Activated T-cell treated with anti-CD3 and anti-CD28 coated beads, Interleukin-2, amount 50 U/mL, for 4 hours (primary cell): ENCODE measurements at regions not wholly inside any gene's neighbourhood (a gene's known extent, or its start where the extent isn't known, plus 50 kb on each side); places are given as distances from the start of the nearest gene placed in this dataset.

Experiments
- ATAC-seq, 2 donors: fragments of 200-7000 bp; cut with Tn5 transposase; one replicate each; pipeline ENCODE4 v1.10.0; 2021
- DNase-seq: peaks from one replicate; pipeline ENCODE4 v3.0.0-alpha.2; 2020
- H3K27me3 Mint-ChIP-seq: one replicate; pipeline ENCODE4 v1.8.0; 2021; ENCODE audit warnings: low read depth, mixed read lengths
- H3K36me3 Mint-ChIP-seq: one replicate; pipeline ENCODE4 v1.8.0; 2022; ENCODE audit warnings: mixed read lengths; ENCODE audit not compliant: insufficient read depth
- H3K4me1 Mint-ChIP-seq: one replicate; pipeline ENCODE4 v1.8.0; 2021; ENCODE audit warnings: low read depth, mixed read lengths
- H3K4me3 Mint-ChIP-seq: one replicate; pipeline ENCODE4 v1.8.0; 2021; ENCODE audit warnings: mild to moderate bottlenecking, moderate library complexity, mixed read lengths
- H3K9me3 Mint-ChIP-seq: one replicate; pipeline ENCODE4 v1.8.0; 2021; ENCODE audit warnings: mixed read lengths

DNA sequence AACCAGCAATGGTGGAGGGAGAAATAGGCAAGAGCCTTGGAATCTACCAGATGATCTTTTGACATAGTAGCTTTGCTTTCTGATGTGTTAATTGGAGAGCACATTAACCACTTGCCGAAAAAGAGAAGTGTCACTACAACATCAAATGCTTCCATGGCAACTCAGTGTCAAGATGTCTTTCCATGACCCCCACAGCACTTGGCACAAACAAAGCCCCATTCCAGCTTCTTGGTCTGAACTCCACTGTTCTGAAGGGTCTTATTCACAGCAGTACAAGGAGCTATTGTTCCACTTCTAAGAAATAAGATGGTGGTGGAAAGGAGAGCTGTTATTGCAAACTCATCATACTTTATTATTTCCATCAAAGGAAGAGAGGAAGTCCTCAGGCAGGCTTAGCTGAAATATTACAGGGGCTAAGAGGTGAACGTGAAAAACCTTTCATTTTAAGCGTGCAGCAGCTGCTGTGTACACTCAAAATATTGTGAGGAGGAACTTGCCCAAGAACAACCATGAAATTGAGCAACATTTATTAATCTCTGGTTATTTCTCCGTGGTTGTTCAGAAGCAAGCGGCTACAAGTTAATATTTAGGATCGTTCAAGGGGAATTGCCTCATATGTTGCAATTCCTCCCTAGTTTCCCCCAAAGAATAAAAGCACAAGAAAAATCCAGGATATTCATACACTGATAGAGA, 354.8 kb upstream of the CELF2 start:
- no peak overlapping the region for H3K4me3 Mint-ChIP-seq
- ATAC-seq (no peak), DNase-seq (no peak)

DNA sequence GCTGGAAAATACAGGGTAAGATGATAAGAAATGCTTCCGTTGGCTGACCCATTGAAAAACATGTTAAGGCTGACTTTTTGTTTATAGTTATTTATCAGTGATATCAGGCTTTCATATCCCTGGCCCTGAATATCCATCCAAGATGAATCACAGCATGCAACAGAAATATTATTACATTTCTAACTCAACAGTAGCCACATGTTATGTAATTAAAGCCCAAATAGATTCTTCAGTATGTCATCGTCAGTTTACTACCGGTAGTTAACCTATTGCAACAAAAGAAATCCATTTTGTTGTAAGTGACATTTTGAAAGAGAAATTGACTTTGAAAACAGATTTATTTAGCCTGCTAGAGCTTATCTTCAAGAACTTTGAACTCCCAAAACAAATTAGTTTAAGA, 354.1 kb upstream of the CELF2 start:
- Mint-ChIP-seq H3K4me3 (no peak overlapping the region), H3K4me1 (no peaks in the 10 kb centered on the region), H3K27me3 (peaks cover 6% of the 10 kb centered on the region), H3K36me3 (no peaks in the 10 kb centered on the region), H3K9me3 (no peaks in the 10 kb centered on the region)
- DNase-seq, result no peak
- no peak for ATAC-seq

More for the DNA sequence above, 354.8 kb upstream of the CELF2 start:
- H3K9me3 Mint-ChIP-seq, result no peaks in the 10 kb centered on the region
- H3K36me3 Mint-ChIP-seq, result no peaks in the 10 kb centered on the region
- peaks cover 6% of the 10 kb centered on the region for H3K27me3 Mint-ChIP-seq
- H3K4me1 Mint-ChIP-seq, result no peaks in the 10 kb centered on the region

DNA sequence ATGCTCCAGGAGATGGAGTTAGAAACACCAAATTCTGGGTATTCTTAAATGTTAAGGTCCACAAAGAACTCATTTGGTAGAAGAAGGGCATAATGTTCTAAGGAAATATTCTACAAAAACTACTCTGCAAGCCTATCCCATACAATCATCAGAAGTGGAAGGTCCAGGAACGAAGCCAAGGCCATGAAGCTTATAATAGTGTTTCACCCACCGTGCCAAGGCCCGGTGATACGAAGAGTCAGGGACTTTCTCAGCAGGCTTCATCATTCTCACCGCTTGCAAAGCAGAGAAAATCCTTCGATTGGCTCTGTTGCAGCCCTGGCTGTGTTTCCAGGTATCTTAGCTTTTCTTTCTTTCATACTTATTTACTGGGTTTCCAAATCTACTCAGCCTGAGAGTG, 351.9 kb upstream of the CELF2 start:
- Mint-ChIP-seq H3K4me1 (no peaks in the 10 kb centered on the region), H3K4me3 (no peak overlapping the region), H3K9me3 (no peaks in the 10 kb centered on the region), H3K27me3 (peaks cover 8% of the 10 kb centered on the region), H3K36me3 (no peaks in the 10 kb centered on the region)
- ATAC-seq (no peak), DNase-seq (no peak)

DNA sequence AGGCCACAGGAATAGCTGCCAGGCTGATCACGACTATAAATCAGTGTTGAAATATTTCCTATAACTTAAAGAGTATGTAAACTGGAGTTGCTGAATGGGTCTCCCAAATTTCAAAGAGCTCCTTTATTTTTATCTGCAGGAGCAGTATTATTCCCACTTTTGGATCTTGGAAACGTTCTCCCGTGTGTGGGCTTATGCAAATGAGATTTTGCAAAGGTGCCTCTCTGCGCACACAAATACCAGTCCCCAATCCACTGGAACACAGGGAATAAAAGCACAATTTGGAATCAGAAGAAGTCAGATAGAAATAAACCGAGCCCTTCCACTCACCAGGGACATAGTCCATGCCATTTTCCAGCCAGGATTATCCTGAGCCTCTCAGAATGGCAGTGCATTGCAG, 350.2 kb upstream of the CELF2 start:
- DNase-seq (no peak), ATAC-seq (no peak)
- no peak overlapping the region for H3K4me3 Mint-ChIP-seq
- no peaks in the 10 kb centered on the region for H3K4me1 Mint-ChIP-seq
- H3K27me3 Mint-ChIP-seq, result peaks cover 6% of the 10 kb centered on the region
- H3K36me3 Mint-ChIP-seq, result no peaks in the 10 kb centered on the region
- H3K9me3 Mint-ChIP-seq, result no peaks in the 10 kb centered on the region

DNA sequence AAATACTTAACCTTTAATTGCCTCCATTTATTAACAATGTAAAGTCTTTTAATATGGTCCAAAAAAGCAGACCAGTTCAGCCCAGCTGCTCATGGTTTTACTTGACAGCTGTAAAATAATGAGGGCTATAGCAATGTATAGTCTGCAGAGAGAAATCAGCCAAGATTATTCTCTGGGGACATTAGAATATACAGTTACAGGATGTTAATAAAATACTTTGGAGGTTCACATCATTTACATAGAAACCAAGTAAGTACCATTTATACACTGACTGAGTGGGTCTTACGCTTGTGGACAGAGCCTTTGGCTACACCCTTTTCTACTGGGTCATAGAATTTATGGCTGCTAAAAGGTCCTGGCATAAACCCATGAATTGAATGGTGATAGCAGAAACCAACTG, 340.7 kb upstream of the CELF2 start:
- Mint-ChIP-seq H3K4me3 (no peak overlapping the region), H3K36me3 (no peaks in the 10 kb centered on the region), H3K27me3 (peaks cover 11% of the 10 kb centered on the region), H3K4me1 (no peaks in the 10 kb centered on the region), H3K9me3 (no peaks in the 10 kb centered on the region)
- no peak for ATAC-seq
- DNase-seq, result no peak

- no peaks in the 10 kb centered on the region for H3K4me1 Mint-ChIP-seq
- H3K27me3 Mint-ChIP-seq, result peaks cover 11% of the 10 kb centered on the region
- no peak for DNase-seq
- no peaks in the 10 kb centered on the region for H3K9me3 Mint-ChIP-seq
- ATAC-seq, result peak; percentile 41 to 57
- H3K36me3 Mint-ChIP-seq, result no peaks in the 10 kb centered on the region
- no peak overlapping the region for H3K4me3 Mint-ChIP-seq
These were observed 340.2 kb upstream of the CELF2 start for GRCh38 chr10:10677479-10677878.

GRCh38 chr10:10680496-10680895, 337.2 kb upstream of the CELF2 start:
- Mint-ChIP-seq H3K27me3 (peaks cover 11% of the 10 kb centered on the region), H3K4me1 (no peaks in the 10 kb centered on the region), H3K9me3 (no peaks in the 10 kb centered on the region), H3K36me3 (no peaks in the 10 kb centered on the region), H3K4me3 (no peak overlapping the region)
- DNase-seq, result no peak
- no peak for ATAC-seq

DNA sequence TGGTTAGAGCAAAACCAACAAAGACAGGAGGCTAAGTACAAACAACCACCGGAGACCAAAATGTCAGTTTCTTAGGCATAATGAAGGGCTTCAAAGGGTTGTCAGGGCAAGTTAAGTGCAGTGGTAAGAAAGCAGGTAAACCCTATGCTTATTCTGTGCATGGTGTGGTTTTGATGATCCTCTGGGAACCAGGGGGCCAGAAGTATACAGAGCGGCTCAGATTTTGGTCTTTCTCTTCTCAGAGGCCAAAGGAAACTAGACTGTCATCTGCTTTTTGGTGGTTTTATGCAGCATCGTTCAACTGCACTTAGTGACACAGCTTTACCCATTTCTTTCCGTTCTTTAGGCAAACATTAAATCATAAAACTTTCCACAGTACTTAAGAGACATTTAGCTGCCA, 332.7 kb upstream of the CELF2 start:
- H3K27me3 Mint-ChIP-seq, result peaks cover 15% of the 10 kb centered on the region
- no peaks in the 10 kb centered on the region for H3K4me1 Mint-ChIP-seq
- no peak overlapping the region for H3K4me3 Mint-ChIP-seq
- ATAC-seq, result no peak
- no peak for DNase-seq
- H3K9me3 Mint-ChIP-seq, result no peaks in the 10 kb centered on the region
- no peaks in the 10 kb centered on the region for H3K36me3 Mint-ChIP-seq

GRCh38 chr10:10685566-10685965, 332.1 kb upstream of the CELF2 start:
- H3K27me3 Mint-ChIP-seq, result peaks cover 12% of the 10 kb centered on the region
- ATAC-seq (no peak), DNase-seq (no peak)
- no peak overlapping the region for H3K4me3 Mint-ChIP-seq
- no peaks in the 10 kb centered on the region for H3K36me3 Mint-ChIP-seq
- H3K4me1 Mint-ChIP-seq, result no peaks in the 10 kb centered on the region
- H3K9me3 Mint-ChIP-seq, result no peaks in the 10 kb centered on the region

- Mint-ChIP-seq H3K4me1 (no peaks in the 10 kb centered on the region), H3K27me3 (peaks cover 10% of the 10 kb centered on the region), H3K36me3 (no peaks in the 10 kb centered on the region), H3K9me3 (no peaks in the 10 kb centered on the region), H3K4me3 (no peak overlapping the region)
- DNase-seq (no peak), ATAC-seq (no peak)
These were observed 329.9 kb upstream of the CELF2 start for GRCh38 chr10:10687751-10688150.

DNA sequence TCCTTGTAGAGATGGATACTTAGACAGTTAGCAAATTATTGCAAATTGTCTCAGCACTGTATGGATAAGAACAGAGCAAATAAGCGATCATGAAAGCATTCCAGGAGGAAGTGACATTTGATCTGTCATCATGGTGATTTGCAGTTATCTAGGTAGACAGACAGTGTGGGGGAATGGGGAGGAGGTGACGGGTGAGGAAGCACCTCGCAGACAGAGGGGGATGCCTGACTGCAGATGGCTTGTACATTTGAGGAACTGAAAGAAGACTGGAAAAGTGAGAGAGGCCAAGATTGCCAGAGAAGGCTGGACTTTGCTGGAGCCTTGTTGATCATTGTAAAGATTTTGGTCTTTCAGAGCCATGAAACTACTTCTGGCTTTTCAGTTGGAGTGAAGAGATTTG, 318.2 kb upstream of the CELF2 start:
- ATAC-seq (no peak), DNase-seq (no peak)
- H3K4me1 Mint-ChIP-seq, result no peaks in the 10 kb centered on the region
- H3K9me3 Mint-ChIP-seq, result no peaks in the 10 kb centered on the region
- H3K27me3 Mint-ChIP-seq, result peaks cover 16% of the 10 kb centered on the region
- no peak overlapping the region for H3K4me3 Mint-ChIP-seq
- no peaks in the 10 kb centered on the region for H3K36me3 Mint-ChIP-seq

- Mint-ChIP-seq H3K9me3 (no peaks in the 10 kb centered on the region), H3K27me3 (peaks cover 16% of the 10 kb centered on the region), H3K36me3 (no peaks in the 10 kb centered on the region), H3K4me1 (no peaks in the 10 kb centered on the region), H3K4me3 (no peak overlapping the region)
- ATAC-seq (no peak), DNase-seq (no peak)
These were observed 316.5 kb upstream of the CELF2 start for GRCh38 chr10:10701084-10701611.

- Mint-ChIP-seq H3K4me3 (no peak overlapping the region), H3K36me3 (no peaks in the 10 kb centered on the region), H3K9me3 (no peaks in the 10 kb centered on the region), H3K4me1 (no peaks in the 10 kb centered on the region), H3K27me3 (peaks cover 13% of the 10 kb centered on the region)
- no peak for DNase-seq
- no peak for ATAC-seq
These were observed 315.5 kb upstream of the CELF2 start for GRCh38 chr10:10702211-10702610.

DNA sequence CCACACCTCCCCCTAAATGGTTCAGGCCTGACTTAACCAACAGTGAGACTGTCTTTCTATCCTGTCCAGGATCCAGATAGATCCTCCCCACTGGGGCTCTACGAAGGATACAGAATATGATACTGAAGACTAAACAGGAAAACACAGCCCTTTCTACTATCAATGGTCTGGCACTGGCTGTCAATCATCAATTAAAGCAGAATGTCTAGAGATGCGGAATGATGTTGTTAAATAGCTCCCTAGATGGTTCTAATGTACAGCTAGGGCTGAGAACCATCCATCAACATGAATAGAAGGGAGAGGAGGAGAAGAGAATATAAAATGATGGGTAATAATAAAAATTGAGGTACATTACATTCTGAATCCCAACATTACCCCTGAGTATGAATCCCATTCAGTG, 314.3 kb upstream of the CELF2 start:
- Mint-ChIP-seq H3K4me1 (no peaks in the 10 kb centered on the region), H3K36me3 (no peaks in the 10 kb centered on the region), H3K27me3 (peaks cover 3% of the 10 kb centered on the region), H3K4me3 (no peak overlapping the region), H3K9me3 (no peaks in the 10 kb centered on the region)
- no peak for ATAC-seq
- no peak for DNase-seq

- Mint-ChIP-seq H3K4me3 (no peak overlapping the region), H3K36me3 (no peaks in the 10 kb centered on the region), H3K4me1 (no peaks in the 10 kb centered on the region), H3K9me3 (no peaks in the 10 kb centered on the region), H3K27me3 (no peaks in the 10 kb centered on the region)
- DNase-seq, result no peak
- no peak for ATAC-seq
These were observed 305.4 kb upstream of the CELF2 start for GRCh38 chr10:10712155-10712704.
